ENCODE measurements at regions not wholly inside any gene's neighbourhood (a gene's known extent, or its start where the extent isn't known, plus 50 kb on each side); places are given as distances from the start of the nearest gene placed in this dataset.

DNA sequence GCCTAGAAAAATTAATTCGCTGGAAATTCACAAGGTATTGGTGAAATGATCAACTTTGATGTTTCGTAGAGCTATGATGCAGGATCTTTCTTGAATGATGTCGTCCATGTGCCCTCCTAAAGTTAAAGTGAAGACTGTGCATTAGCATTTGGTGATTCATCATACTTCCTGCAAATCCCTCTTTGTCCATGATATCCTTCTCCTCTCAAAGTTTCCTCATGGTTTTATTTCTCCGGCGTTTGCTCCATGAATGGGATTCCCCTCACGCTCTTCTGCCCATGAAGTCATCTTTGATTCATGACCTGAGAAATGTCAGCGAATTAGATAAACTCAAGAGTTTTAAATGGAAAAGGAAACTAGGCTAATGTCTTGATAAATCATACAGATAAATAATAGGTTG, 372.7 kb downstream of the PSAT1 start:
- no peak for TF ChIP-seq EZH2 (IDR thresholded peaks at IDR 0.05; ENCODE audit: insufficient read depth, poor library complexity, severe bottlenecking)
- TF ChIP-seq EZH2phosphoT487 (IDR thresholded peaks at IDR 0.05; ENCODE audit: insufficient read depth, low read depth), result no peak

Measured in GM23248 (cell line).